HG03354 (cell line): ENCODE measurements at regions not wholly inside any gene's neighbourhood (a gene's known extent, or its start where the extent isn't known, plus 50 kb on each side); places are given as distances from the start of the nearest gene placed in this dataset.
"Not testable (repeated sequence)": the region's sequence is repeated elsewhere in the genome, so short reads cannot be mapped to it uniquely, and the experiment has no call there.

ENCODE experiments used
- ATAC-seq: cut with Tn5 transposase; IDR thresholded peaks from one replicate; pipeline ENCODE4 v1.9.1; 2021; ENCODE audit warnings: mild to moderate bottlenecking; ENCODE audit not compliant: unreplicated experiment, poor library complexity, severe bottlenecking

GRCh38 chr9:31736581-31737179 is 647.8 kb upstream of the ACO1 start:
- ATAC-seq = no peak

GRCh38 chr9:31740705-31741104 is 643.7 kb upstream of the ACO1 start:
- no peak for ATAC-seq

GRCh38 chr9:31744589-31744988 is 639.9 kb upstream of the ACO1 start:
- no peak for ATAC-seq

GRCh38 chr9:31745468-31745867 is 639.0 kb upstream of the ACO1 start:
- ATAC-seq = no peak

- ATAC-seq = no peak
Observed at GRCh38 chr9:31745886-31746285, 638.6 kb upstream of the ACO1 start.

GRCh38 chr9:31753756-31754155 is 630.7 kb upstream of the ACO1 start:
- no peak for ATAC-seq

GRCh38 chr9:31759703-31760102 is 624.7 kb upstream of the ACO1 start:
- ATAC-seq = no peak

GRCh38 chr9:31774021-31774420 is 610.4 kb upstream of the ACO1 start:
- not testable (repeated sequence) for ATAC-seq

GRCh38 chr9:31774571-31774970 is 609.9 kb upstream of the ACO1 start:
- no peak for ATAC-seq

GRCh38 chr9:31776471-31776870 is 608.0 kb upstream of the ACO1 start:
- ATAC-seq = no peak

GRCh38 chr9:31783491-31783890 is 601.0 kb upstream of the ACO1 start:
- ATAC-seq = no peak

- no peak for ATAC-seq
Observed at GRCh38 chr9:31790720-31791119, 593.7 kb upstream of the ACO1 start.

GRCh38 chr9:31799953-31800609 is 584.4 kb upstream of the ACO1 start:
- no peak for ATAC-seq

GRCh38 chr9:31807574-31808256 is 576.7 kb upstream of the ACO1 start:
- no peak for ATAC-seq

GRCh38 chr9:31808766-31809165 is 575.7 kb upstream of the ACO1 start:
- no peak for ATAC-seq

- no peak for ATAC-seq
Observed at GRCh38 chr9:31820426-31820825, 564.0 kb upstream of the ACO1 start.

- ATAC-seq = no peak
Observed at GRCh38 chr9:31821583-31821982, 562.9 kb upstream of the ACO1 start.

GRCh38 chr9:31823365-31823764 is 561.1 kb upstream of the ACO1 start:
- ATAC-seq = no peak

GRCh38 chr9:31824860-31825259 is 559.6 kb upstream of the ACO1 start:
- no peak for ATAC-seq

- no peak for ATAC-seq
Observed at GRCh38 chr9:31837211-31837610, 547.2 kb upstream of the ACO1 start.

GRCh38 chr9:31839273-31839672 is 545.2 kb upstream of the ACO1 start:
- no peak for ATAC-seq
